ENCODE measurements at regions not wholly inside any gene's neighbourhood (a gene's known extent, or its start where the extent isn't known, plus 50 kb on each side); places are given as distances from the start of the nearest gene placed in this dataset.

DNA sequence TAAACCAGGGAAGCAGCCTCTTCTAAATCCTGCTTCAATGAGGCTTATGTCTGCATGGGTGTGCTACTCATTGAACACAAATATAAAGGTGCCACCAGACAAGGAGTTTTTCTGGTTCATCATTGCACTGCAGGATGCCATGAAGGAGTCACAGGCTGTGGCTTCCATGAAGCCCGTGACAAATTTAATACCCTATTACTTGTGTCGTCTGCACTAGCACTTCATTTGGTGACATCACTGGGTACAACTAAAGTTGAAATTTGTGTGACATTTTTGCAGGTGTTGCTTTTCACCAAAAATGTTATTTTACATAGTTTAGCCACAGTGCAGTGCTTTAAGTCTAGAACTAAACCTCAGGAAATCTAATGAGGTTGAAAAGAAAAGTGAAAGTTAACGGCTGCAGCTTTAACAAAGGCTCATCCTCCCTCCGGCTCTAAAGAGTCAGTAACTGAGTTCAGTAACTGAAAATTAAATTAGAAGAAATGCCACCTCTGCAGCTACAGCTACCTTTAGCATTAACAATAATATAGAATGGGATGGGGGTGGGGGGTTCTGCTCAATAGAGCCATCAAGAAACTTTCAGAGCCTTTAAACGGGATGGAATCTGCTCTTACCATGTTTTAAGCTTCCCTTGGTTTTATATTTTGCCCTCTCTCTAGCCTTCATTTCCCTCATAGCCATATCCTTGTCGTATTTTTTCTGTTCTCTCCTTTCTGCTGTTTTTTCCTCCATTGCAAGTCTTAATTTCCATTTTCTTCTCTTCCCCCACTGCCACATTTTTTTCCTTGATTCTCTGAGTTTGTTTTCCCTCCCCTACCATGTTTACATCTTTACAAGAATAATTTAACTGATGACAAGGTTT is 233.8 kb upstream of the TMEM161B start:
- H3K27ac ChIP-seq: no peak overlapping the region
- TF ChIP-seq ZFX (IDR thresholded peaks at IDR 0.05): no peak
- TF ChIP-seq, protein P1, sequence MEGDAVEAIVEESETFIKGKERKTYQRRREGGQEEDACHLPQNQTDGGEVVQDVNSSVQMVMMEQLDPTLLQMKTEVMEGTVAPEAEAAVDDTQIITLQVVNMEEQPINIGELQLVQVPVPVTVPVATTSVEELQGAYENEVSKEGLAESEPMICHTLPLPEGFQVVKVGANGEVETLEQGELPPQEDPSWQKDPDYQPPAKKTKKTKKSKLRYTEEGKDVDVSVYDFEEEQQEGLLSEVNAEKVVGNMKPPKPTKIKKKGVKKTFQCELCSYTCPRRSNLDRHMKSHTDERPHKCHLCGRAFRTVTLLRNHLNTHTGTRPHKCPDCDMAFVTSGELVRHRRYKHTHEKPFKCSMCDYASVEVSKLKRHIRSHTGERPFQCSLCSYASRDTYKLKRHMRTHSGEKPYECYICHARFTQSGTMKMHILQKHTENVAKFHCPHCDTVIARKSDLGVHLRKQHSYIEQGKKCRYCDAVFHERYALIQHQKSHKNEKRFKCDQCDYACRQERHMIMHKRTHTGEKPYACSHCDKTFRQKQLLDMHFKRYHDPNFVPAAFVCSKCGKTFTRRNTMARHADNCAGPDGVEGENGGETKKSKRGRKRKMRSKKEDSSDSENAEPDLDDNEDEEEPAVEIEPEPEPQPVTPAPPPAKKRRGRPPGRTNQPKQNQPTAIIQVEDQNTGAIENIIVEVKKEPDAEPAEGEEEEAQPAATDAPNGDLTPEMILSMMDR (conservative IDR thresholded peaks at IDR 0.05): no peak

DNA sequence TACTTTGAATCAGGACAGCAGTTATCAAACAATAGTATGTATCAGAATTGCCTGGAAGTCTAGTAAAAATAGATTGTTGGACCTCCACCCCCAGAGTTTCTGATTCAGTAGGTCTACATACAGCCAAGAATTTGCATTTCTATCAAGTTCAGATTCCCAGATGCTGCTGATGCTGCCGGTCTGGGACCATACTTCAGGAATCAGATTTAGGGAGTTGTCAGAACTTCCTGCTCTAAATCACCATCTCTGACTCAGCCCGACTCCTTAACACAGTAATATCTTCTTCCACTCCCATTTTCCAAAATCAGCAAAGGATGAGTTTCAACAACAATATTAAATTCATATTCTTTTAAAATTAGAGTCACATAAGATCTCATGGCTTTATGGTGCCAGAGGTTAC is 227.2 kb upstream of the TMEM161B start:
- TF ChIP-seq, protein P1 (conservative IDR thresholded peaks at IDR 0.05): no peak
- no peak for TF ChIP-seq ZFX (IDR thresholded peaks at IDR 0.05)
- H3K27ac ChIP-seq: no peak overlapping the region

DNA sequence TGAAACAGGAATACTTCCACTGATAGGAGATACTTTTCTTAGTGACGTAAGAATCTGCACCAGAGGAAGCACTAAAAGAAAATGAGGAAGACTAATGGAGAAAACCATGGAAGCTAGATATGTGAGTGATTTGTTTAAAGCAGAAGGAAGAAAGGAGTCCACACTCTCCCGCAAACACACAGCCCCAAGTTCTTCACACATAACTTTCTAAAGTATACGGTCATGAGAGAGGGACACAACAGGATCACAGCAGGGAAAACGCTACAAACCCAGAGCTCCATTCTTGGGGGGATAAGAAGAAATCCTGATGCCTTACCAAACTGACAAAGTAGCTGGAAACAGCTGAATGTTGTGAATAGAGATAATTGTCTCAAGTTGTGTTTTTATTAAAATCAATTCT is 222.2 kb upstream of the TMEM161B start:
- TF ChIP-seq, protein P1 (conservative IDR thresholded peaks at IDR 0.05): no peak
- TF ChIP-seq ZFX (IDR thresholded peaks at IDR 0.05): no peak
- no peak overlapping the region for H3K27ac ChIP-seq

DNA sequence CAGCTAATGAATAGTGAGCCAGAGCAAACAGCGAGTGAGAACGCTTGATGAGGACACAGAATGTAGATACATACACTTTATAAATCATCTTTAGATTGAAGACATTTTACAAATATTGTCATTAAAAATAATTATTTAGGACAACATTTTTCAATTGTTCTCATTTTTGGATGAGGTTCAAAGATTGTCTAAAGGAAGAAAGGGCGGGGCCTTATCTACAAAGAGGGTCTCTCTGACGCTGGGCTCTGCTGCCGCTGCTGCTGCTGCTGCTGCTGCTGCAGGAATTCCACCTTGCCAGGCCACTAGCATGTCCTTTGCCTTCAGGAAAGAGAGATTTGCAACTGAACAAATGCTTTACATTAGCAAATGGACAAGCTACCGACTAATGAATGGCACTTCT is 220.7 kb upstream of the TMEM161B start:
- TF ChIP-seq, protein P1 (conservative IDR thresholded peaks at IDR 0.05): no peak
- TF ChIP-seq ZFX (IDR thresholded peaks at IDR 0.05): no peak
- H3K27ac ChIP-seq: no peak overlapping the region

DNA sequence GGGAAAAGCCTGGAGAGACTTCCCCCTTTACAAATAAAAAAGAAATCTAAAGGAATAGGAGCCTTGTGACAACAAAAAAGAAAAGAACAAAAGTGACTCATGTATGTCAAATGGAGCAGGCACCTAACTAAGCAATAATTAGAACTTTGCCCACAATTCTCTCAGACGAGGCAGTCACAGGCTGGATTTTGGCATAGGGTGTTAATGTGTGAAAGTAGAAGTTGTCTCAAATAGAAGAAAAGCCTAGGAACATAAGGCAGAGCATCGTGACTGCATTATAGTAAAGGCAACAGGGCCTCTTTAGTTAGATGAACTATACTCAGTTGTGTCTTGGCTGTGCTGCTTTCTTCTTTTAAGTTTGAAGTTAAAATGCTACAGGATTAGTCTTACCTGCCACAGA is 219.9 kb upstream of the TMEM161B start:
- TF ChIP-seq ZFX (IDR thresholded peaks at IDR 0.05): no peak
- TF ChIP-seq, protein P1 (conservative IDR thresholded peaks at IDR 0.05): no peak
- no peak overlapping the region for H3K27ac ChIP-seq

DNA sequence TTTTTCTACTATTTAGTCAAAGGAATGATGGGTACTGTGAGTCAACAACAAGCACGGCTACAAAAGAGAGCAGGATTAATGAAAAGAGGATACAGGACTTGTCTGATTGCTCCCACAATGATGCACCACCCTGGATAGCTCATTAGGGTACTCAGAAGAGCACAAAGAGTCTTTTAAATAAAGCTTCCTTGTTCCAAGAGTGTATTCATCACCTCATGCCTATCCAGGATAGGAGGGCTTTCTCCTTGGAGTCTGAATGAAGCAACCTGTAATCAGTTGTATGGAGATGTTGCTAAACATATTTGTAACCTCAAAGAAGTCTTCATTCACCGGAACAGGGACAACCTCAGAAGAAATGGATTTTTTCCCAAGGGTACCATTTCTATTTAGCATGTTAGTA is 219.5 kb upstream of the TMEM161B start:
- no peak overlapping the region for H3K27ac ChIP-seq
- TF ChIP-seq ZFX (IDR thresholded peaks at IDR 0.05): no peak
- TF ChIP-seq, protein P1 (conservative IDR thresholded peaks at IDR 0.05): no peak

DNA sequence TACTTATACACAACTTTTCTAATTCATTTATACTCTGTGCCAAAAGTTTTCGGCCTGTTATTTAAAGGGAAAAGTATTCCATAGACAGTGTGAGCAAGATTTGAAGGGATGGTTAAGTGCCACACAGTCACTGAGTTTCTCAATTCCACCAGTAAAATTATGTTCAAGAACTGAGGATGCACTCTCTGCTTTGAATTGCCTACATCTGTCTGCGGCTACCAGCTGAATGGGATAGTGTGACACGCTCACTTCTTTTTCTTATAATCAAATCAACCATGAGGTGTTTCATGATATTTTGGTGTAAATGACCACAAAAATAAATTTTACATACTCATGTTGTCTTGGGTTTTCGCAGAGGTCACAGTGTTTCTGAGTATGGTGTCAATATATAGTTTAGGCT is 218.4 kb upstream of the TMEM161B start:
- TF ChIP-seq ZFX (IDR thresholded peaks at IDR 0.05): no peak
- TF ChIP-seq, protein P1 (conservative IDR thresholded peaks at IDR 0.05): no peak
- H3K27ac ChIP-seq: no peak overlapping the region
